Fibroblast of mammary gland (primary cell): ENCODE measurements at regions not wholly inside any gene's neighbourhood (a gene's known extent, or its start where the extent isn't known, plus 50 kb on each side); places are given as distances from the start of the nearest gene placed in this dataset.

Experiments used
- DNase-seq: peaks from one replicate; pipeline ENCODE4 v3.0.0-alpha.2; 2010; ENCODE audit warnings: low read depth
- H3K4me3 ChIP-seq: 2 replicates; pipeline ENCODE4 v1.5.1; 2011; ENCODE audit warnings: low read depth, mild to moderate bottlenecking, low read length, moderate library complexity; ENCODE audit not compliant: control insufficient read depth
- CTCF ChIP-seq: conservative IDR thresholded peaks from 2 replicates; pipeline ENCODE4 v1.5.1; 2011; ENCODE audit warnings: low read depth, low read length, inconsistent platforms; ENCODE audit not compliant: control insufficient read depth, insufficient read depth

GRCh38 chr20:54872440-54872839 is 397.0 kb downstream of the DOK5 start:
- TF ChIP-seq CTCF: no peak
- H3K4me3 ChIP-seq: no peak overlapping the region
- DNase-seq: no peak

- DNase-seq: no peak
- H3K4me3 ChIP-seq: no peak overlapping the region
- TF ChIP-seq CTCF: no peak
Measured at GRCh38 chr20:54869765-54870164, 394.4 kb downstream of the DOK5 start.

GRCh38 chr20:54865273-54865672 is 389.9 kb downstream of the DOK5 start:
- H3K4me3 ChIP-seq: no peak overlapping the region
- no peak for DNase-seq
- no peak for TF ChIP-seq CTCF

GRCh38 chr20:54860716-54861115 is 385.3 kb downstream of the DOK5 start:
- H3K4me3 ChIP-seq: no peak overlapping the region
- no peak for TF ChIP-seq CTCF
- no peak for DNase-seq

GRCh38 chr20:54856202-54856601 is 380.8 kb downstream of the DOK5 start:
- no peak for DNase-seq
- no peak for TF ChIP-seq CTCF
- H3K4me3 ChIP-seq: no peak overlapping the region

GRCh38 chr20:54849741-54850140 is 374.3 kb downstream of the DOK5 start:
- DNase-seq: no peak
- no peak for TF ChIP-seq CTCF

GRCh38 chr20:54848984-54849538 is 373.7 kb downstream of the DOK5 start:
- no peak overlapping the region for H3K4me3 ChIP-seq
- no peak for TF ChIP-seq CTCF
- DNase-seq: no peak

More at GRCh38 chr20:54849741-54850140, 374.3 kb downstream of the DOK5 start:
- H3K4me3 ChIP-seq: no peak overlapping the region
